Large intestine (tissue), 3 donors: ENCODE measurements at regions not wholly inside any gene's neighbourhood (a gene's known extent, or its start where the extent isn't known, plus 50 kb on each side); places are given as distances from the start of the nearest gene placed in this dataset.
"Not testable (repeated sequence)": the region's sequence is repeated elsewhere in the genome, so short reads cannot be mapped to it uniquely, and the experiment has no call there.

ENCODE experiments used
- DNase-seq, 2 donors: peaks; one replicate each; pipeline versions ENCODE4 v3.0.0 to v3.0.0-alpha.2; 2013
- H3K27ac ChIP-seq: one replicate; pipeline ENCODE4 v1.5.1; 2013; ENCODE audit warnings: low read length
- H3K27me3 ChIP-seq: 2 replicates; pipeline ENCODE4 v1.6.1; 2013; ENCODE audit warnings: low read length; ENCODE audit not compliant: control insufficient read depth, insufficient read depth
- H3K36me3 ChIP-seq: 2 replicates; pipeline ENCODE4 v1.6.1; 2013; ENCODE audit warnings: low read length; ENCODE audit not compliant: control insufficient read depth, insufficient read depth
- H3K4me1 ChIP-seq: one replicate; pipeline ENCODE4 v1.6.1; 2013; ENCODE audit warnings: low read length; ENCODE audit not compliant: control insufficient read depth, insufficient read depth
- H3K4me3 ChIP-seq: one replicate; pipeline ENCODE4 v1.5.1; 2013; ENCODE audit warnings: low read length
- H3K9me3 ChIP-seq: one replicate; pipeline ENCODE4 v1.6.1; 2013; ENCODE audit warnings: mild to moderate bottlenecking, low read depth, low read length, moderate library complexity; ENCODE audit not compliant: control insufficient read depth
- WGBS: methylation state at CpG from one replicate; pipeline ENCODE4 v1.1.5; 2013; ENCODE audit warnings: low lambda C conversion rate; ENCODE audit not compliant: insufficient coverage; 5-methylcytosine and 5-hydroxymethylcytosine counted together

GRCh38 chr12:71276541-71276940, 118.7 kb upstream of the TSPAN8 start:
- Histone ChIP-seq H3K36me3 (no peaks in the 10 kb centered on the region), H3K4me3 (no peak overlapping the region), H3K27ac (no peak overlapping the region), H3K4me1 (no peaks in the 10 kb centered on the region), H3K27me3 (no peaks in the 10 kb centered on the region), H3K9me3 (no peaks in the 10 kb centered on the region)
- DNase-seq: no peak

GRCh38 chr12:71270794-71271193, 113.0 kb upstream of the TSPAN8 start:
- not testable (repeated sequence) for H3K27me3 ChIP-seq, H3K4me3 ChIP-seq, H3K27ac ChIP-seq, H3K9me3 ChIP-seq, H3K36me3 ChIP-seq, H3K4me1 ChIP-seq, DNase-seq
- WGBS: no CpG with 5 or more reads among the region's 2 CpGs

GRCh38 chr12:71270057-71270456, 112.3 kb upstream of the TSPAN8 start:
- Histone ChIP-seq H3K9me3 (no peaks in the 10 kb centered on the region), H3K27me3 (no peaks in the 10 kb centered on the region), H3K4me1 (no peaks in the 10 kb centered on the region), H3K27ac (no peak overlapping the region), H3K4me3 (no peak overlapping the region), H3K36me3 (no peaks in the 10 kb centered on the region)
- no peak for DNase-seq
- WGBS: 95% methylated on average over 5 of the region's 5 CpGs

GRCh38 chr12:71269281-71269598, 111.4 kb upstream of the TSPAN8 start:
- no peak overlapping the region for H3K27ac ChIP-seq
- no peaks in the 10 kb centered on the region for H3K9me3 ChIP-seq
- 46% methylated on average over 2 of the region's 2 CpGs for WGBS
- H3K4me1 ChIP-seq: no peaks in the 10 kb centered on the region
- no peaks in the 10 kb centered on the region for H3K36me3 ChIP-seq
- H3K4me3 ChIP-seq: no peak overlapping the region
- no peaks in the 10 kb centered on the region for H3K27me3 ChIP-seq
- DNase-seq: no peak

- DNase-seq: no peak
- no CpG with 5 or more reads among the region's 1 CpG for WGBS
- Histone ChIP-seq H3K27ac (no peak overlapping the region), H3K4me3 (no peak overlapping the region), H3K27me3 (no peaks in the 10 kb centered on the region), H3K9me3 (no peaks in the 10 kb centered on the region), H3K4me1 (no peaks in the 10 kb centered on the region), H3K36me3 (no peaks in the 10 kb centered on the region)
Observed at GRCh38 chr12:71268598-71269280, 110.9 kb upstream of the TSPAN8 start.

GRCh38 chr12:71266606-71267005, 108.8 kb upstream of the TSPAN8 start:
- WGBS: no CpG with 5 or more reads among the region's 4 CpGs

GRCh38 chr12:71265731-71266130, 107.9 kb upstream of the TSPAN8 start:
- no CpG with 5 or more reads among the region's 3 CpGs for WGBS
- not testable (repeated sequence) for H3K4me3 ChIP-seq, H3K4me1 ChIP-seq, H3K27me3 ChIP-seq, H3K9me3 ChIP-seq, H3K36me3 ChIP-seq, H3K27ac ChIP-seq, DNase-seq

More at GRCh38 chr12:71266606-71267005, 108.8 kb upstream of the TSPAN8 start:
- Histone ChIP-seq H3K36me3 (no peaks in the 10 kb centered on the region), H3K27ac (no peak overlapping the region), H3K27me3 (no peaks in the 10 kb centered on the region), H3K4me3 (no peak overlapping the region), H3K4me1 (no peaks in the 10 kb centered on the region), H3K9me3 (no peaks in the 10 kb centered on the region)
- DNase-seq: no peak

GRCh38 chr12:71262466-71262865, 104.7 kb upstream of the TSPAN8 start:
- H3K27ac ChIP-seq: no peak overlapping the region
- H3K4me1 ChIP-seq: no peaks in the 10 kb centered on the region
- DNase-seq: no peak
- H3K9me3 ChIP-seq: no peaks in the 10 kb centered on the region
- H3K4me3 ChIP-seq: no peak overlapping the region
- 86% methylated on average over 2 of the region's 3 CpGs for WGBS
- no peaks in the 10 kb centered on the region for H3K27me3 ChIP-seq
- H3K36me3 ChIP-seq: no peaks in the 10 kb centered on the region

GRCh38 chr12:71252473-71252872, 94.7 kb upstream of the TSPAN8 start:
- no peak for DNase-seq
- 92% methylated on average over 2 of the region's 2 CpGs for WGBS
- H3K27ac ChIP-seq: no peak overlapping the region
- no peak overlapping the region for H3K4me3 ChIP-seq
- peaks cover 21% of the 10 kb centered on the region for H3K9me3 ChIP-seq
- no peaks in the 10 kb centered on the region for H3K27me3 ChIP-seq
- H3K4me1 ChIP-seq: no peaks in the 10 kb centered on the region
- no peaks in the 10 kb centered on the region for H3K36me3 ChIP-seq

- Histone ChIP-seq H3K27me3 (no peaks in the 10 kb centered on the region), H3K4me1 (no peaks in the 10 kb centered on the region), H3K4me3 (no peak overlapping the region), H3K36me3 (no peaks in the 10 kb centered on the region), H3K27ac (no peak overlapping the region), H3K9me3 (peaks cover 21% of the 10 kb centered on the region)
- no peak for DNase-seq
- WGBS: no CpG with 5 or more reads among the region's 4 CpGs
Observed at GRCh38 chr12:71250166-71250565, 92.4 kb upstream of the TSPAN8 start.

GRCh38 chr12:71243370-71243769, 85.6 kb upstream of the TSPAN8 start:
- Histone ChIP-seq H3K4me3 (no peak overlapping the region), H3K27ac (no peak overlapping the region), H3K4me1 (no peaks in the 10 kb centered on the region), H3K9me3 (no peaks in the 10 kb centered on the region), H3K27me3 (no peaks in the 10 kb centered on the region), H3K36me3 (no peaks in the 10 kb centered on the region)
- DNase-seq: no peak
- WGBS: 88% methylated on average over 1 of the region's 1 CpG
